ENCODE measurements at regions not wholly inside any gene's neighbourhood (a gene's known extent, or its start where the extent isn't known, plus 50 kb on each side); places are given as distances from the start of the nearest gene placed in this dataset.

DNA sequence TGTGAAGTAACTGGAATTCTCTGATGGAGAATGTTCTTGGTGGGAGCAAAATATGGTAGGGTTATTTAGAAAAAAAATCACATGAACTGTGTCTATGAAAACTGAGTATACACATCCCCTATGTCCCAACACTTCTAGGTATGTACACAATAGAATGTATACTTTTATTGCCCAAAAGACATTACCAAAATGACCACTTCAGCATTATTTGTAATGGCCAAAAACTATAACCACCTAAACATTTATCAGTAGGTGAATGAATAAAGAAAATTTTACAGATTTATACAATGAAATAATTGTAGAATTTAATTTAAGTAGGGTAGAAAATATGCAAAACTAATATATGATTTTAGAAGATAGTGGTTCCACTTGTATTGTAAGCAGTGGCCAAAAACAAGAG lies 462.8 kb downstream of the KCNJ3 start:
- TF ChIP-seq TAF1 (IDR thresholded peaks at IDR 0.05; ENCODE audit: low read depth, low read length): no peak
- TF ChIP-seq POLR2A (IDR thresholded peaks at IDR 0.05; ENCODE audit: control extremely low read depth in 1 of 2, low read depth in 2 of 2, low read length in 2 of 2): no peak
- TF ChIP-seq POLR2AphosphoS5 (IDR thresholded peaks at IDR 0.05; ENCODE audit: low read depth, low read length): no peak
- TF ChIP-seq, protein P1, sequence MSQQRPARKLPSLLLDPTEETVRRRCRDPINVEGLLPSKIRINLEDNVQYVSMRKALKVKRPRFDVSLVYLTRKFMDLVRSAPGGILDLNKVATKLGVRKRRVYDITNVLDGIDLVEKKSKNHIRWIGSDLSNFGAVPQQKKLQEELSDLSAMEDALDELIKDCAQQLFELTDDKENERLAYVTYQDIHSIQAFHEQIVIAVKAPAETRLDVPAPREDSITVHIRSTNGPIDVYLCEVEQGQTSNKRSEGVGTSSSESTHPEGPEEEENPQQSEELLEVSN (IDR thresholded peaks at IDR 0.05): no peak
- TF ChIP-seq CTCF (IDR thresholded peaks at IDR 0.05; ENCODE audit: control extremely low read depth in 1 of 3, insufficient read depth in 1 of 3, low read depth in 1 of 3, low read length in 3 of 3): no peak
- no peak for TF ChIP-seq EZH2 (IDR thresholded peaks at IDR 0.05; ENCODE audit: low read depth, low read length, severe bottlenecking)

Data from H1 (cell line).